Activated CD4-positive, alpha-beta T cell treated with anti-CD3 and anti-CD28 coated beads, Interleukin-2, amount 10 ng/mL, durations not matched to agents 24 days and 14 days (primary cell): ENCODE measurements at regions not wholly inside any gene's neighbourhood (a gene's known extent, or its start where the extent isn't known, plus 50 kb on each side); places are given as distances from the start of the nearest gene placed in this dataset.

ENCODE experiments used
- DNase-seq: peaks from one replicate; pipeline ENCODE4 v3.0.0; 2022
- H3K27ac Mint-ChIP-seq: one replicate; pipeline ENCODE4 v1.8.0; 2022; ENCODE audit warnings: mild to moderate bottlenecking, mixed read lengths
- H3K27me3 Mint-ChIP-seq: one replicate; pipeline ENCODE4 v1.8.0; 2022; ENCODE audit warnings: mixed read lengths
- H3K36me3 Mint-ChIP-seq: one replicate; pipeline ENCODE4 v1.8.0; 2022; ENCODE audit warnings: low read depth, mild to moderate bottlenecking, mixed read lengths
- H3K4me1 Mint-ChIP-seq: one replicate; pipeline ENCODE4 v1.8.0; 2021; ENCODE audit warnings: mixed read lengths
- H3K4me3 Mint-ChIP-seq: one replicate; pipeline ENCODE4 v1.8.0; 2022; ENCODE audit warnings: mild to moderate bottlenecking, moderate library complexity, mixed read lengths
- H3K9me3 Mint-ChIP-seq: one replicate; pipeline ENCODE4 v1.8.0; 2021; ENCODE audit warnings: mixed read lengths
- intact Hi-C: fragments of 100-400 bp; cut with micrococcal nuclease; formaldehyde crosslinking; loops from one replicate; pipeline ENCODE4 v1.15.1; 2023

- Mint-ChIP-seq H3K4me1 (peaks cover 13% of the 10 kb centered on the region), H3K9me3 (no peaks in the 10 kb centered on the region)
- intact Hi-C loops: no loop called here
Measured at GRCh38 chr1:193309936-193310475, 123.6 kb upstream of the B3GALT2 start.

GRCh38 chr1:193308438-193308837 is 122.0 kb upstream of the B3GALT2 start:
- no peak overlapping the region for H3K4me3 Mint-ChIP-seq
- no peaks in the 10 kb centered on the region for H3K27me3 Mint-ChIP-seq
- intact Hi-C loops: no loop called here
- no peak overlapping the region for H3K27ac Mint-ChIP-seq
- H3K4me1 Mint-ChIP-seq: peaks cover 13% of the 10 kb centered on the region
- DNase-seq: no peak
- no peaks in the 10 kb centered on the region for H3K36me3 Mint-ChIP-seq
- H3K9me3 Mint-ChIP-seq: no peaks in the 10 kb centered on the region

More at GRCh38 chr1:193309936-193310475, 123.6 kb upstream of the B3GALT2 start:
- Mint-ChIP-seq H3K27me3 (no peaks in the 10 kb centered on the region), H3K4me3 (no peak overlapping the region), H3K27ac (no peak overlapping the region), H3K36me3 (no peaks in the 10 kb centered on the region)
- no peak for DNase-seq

- H3K9me3 Mint-ChIP-seq: no peaks in the 10 kb centered on the region
- H3K4me3 Mint-ChIP-seq: no peak overlapping the region
- H3K27ac Mint-ChIP-seq: no peak overlapping the region
- H3K4me1 Mint-ChIP-seq: peaks cover 10% of the 10 kb centered on the region
- DNase-seq: no peak
- peaks cover 2% of the 10 kb centered on the region for H3K27me3 Mint-ChIP-seq
- intact Hi-C loops: no loop called here
- no peaks in the 10 kb centered on the region for H3K36me3 Mint-ChIP-seq
Measured at GRCh38 chr1:193306430-193306829, 120.0 kb upstream of the B3GALT2 start.
